HepG2 (cell line): ENCODE measurements at regions not wholly inside any gene's neighbourhood (a gene's known extent, or its start where the extent isn't known, plus 50 kb on each side); places are given as distances from the start of the nearest gene placed in this dataset.
A peak's percentile ranks its signal among the peaks of the same experiment; 100 is the strongest.

ENCODE experiments used
- DRAP1 ChIP-seq: IDR thresholded peaks from 2 replicates; pipeline ENCODE4 v1.6.1; 2016; ENCODE audit warnings: missing genetic modification reagents, missing compliant biosample characterization
- FOXP1 ChIP-seq, 2 experiments: fragments of 450-650 bp in 1 of 2; IDR thresholded peaks; 2 replicates each; pipeline ENCODE4 v1.6.1; 2017 to 2018; ENCODE audit warnings: antibody characterized with exemption in 1 of 2
- GABPB1 ChIP-seq: IDR thresholded peaks from 2 replicates; pipeline ENCODE4 v1.6.1; 2016; ENCODE audit warnings: mild to moderate bottlenecking, missing genetic modification reagents, moderate library complexity, missing compliant biosample characterization
- HMGXB3 ChIP-seq: sonication (generic); formaldehyde crosslinking; IDR thresholded peaks from 2 replicates; pipeline ENCODE4 v1.4.0; 2020; ENCODE audit warnings: missing genetic modification reagents, borderline replicate concordance
- KAT8 ChIP-seq: IDR thresholded peaks from 2 replicates; pipeline ENCODE4 v1.6.1; 2016; ENCODE audit warnings: missing genetic modification reagents, missing compliant biosample characterization
- LCORL ChIP-seq, 2 experiments: fragments of 450-650 bp in 1 of 2; sonication (generic) in 1 of 2; formaldehyde crosslinking in 1 of 2; IDR thresholded peaks; 2 replicates each; pipeline versions ENCODE4 v1.5.0 to v1.6.1; 2017 to 2020; ENCODE audit warnings: antibody characterized with exemption in 1 of 2, missing genetic modification reagents in 1 of 2
- NFIC ChIP-seq: IDR thresholded peaks from 2 replicates; pipeline ENCODE4 v1.6.1; 2012; ENCODE audit warnings: mild to moderate bottlenecking, low read length, inconsistent platforms
- SIX4 ChIP-seq: sonication (generic); formaldehyde crosslinking; IDR thresholded peaks from 2 replicates; pipeline ENCODE4 v1.4.0; 2020; ENCODE audit warnings: missing genetic modification reagents
- ZMYM4 ChIP-seq: sonication (generic); formaldehyde crosslinking; IDR thresholded peaks from 2 replicates; pipeline ENCODE4 v1.8.1; 2023; ENCODE audit warnings: mild to moderate bottlenecking, missing genetic modification reagents

GRCh38 chr6:137734875-137735182 is 132.2 kb upstream of the TNFAIP3 start (continued):
- TF ChIP-seq HMGXB3 (CRISPR knock-in tag) (peak; percentile 81; the same call in 1 of the 2 replicates), DRAP1 (0 out of 2 replicates have a peak, but pooled peaks have one; percentile 28), ZMYM4 (CRISPR knock-in tag) (peak; percentile 76), NFIC (peak; percentile 80; the same call in 1 of the 2 replicates), LCORL (IDR thresholded peaks at IDR 0.05) (no peak), LCORL (CRISPR knock-in tag; IDR thresholded peaks at IDR 0.05) (peak; percentile 45; the same call in 1 of the 2 replicates), GABPB1 (CRISPR knock-in tag) (peak; percentile 57), SIX4 (CRISPR knock-in tag) (peak; percentile 78; the same call in 1 of the 2 replicates), FOXP1 (IDR thresholded peaks at IDR 0.05) (no peak), FOXP1 (CRISPR knock-in tag; IDR thresholded peaks at IDR 0.05) (peak; percentile 83), KAT8 (peak; percentile 72; the same call in 1 of the 2 replicates)
